GM12873 (cell line): ENCODE measurements at regions not wholly inside any gene's neighbourhood (a gene's known extent, or its start where the extent isn't known, plus 50 kb on each side); places are given as distances from the start of the nearest gene placed in this dataset.

Experiments used
- TF ChIP-seq, protein P1 (sequence below): IDR thresholded peaks from 2 replicates; pipeline ENCODE4 v1.5.1; 2012; ENCODE audit warnings: low read depth, mild to moderate bottlenecking, moderate library complexity, low read length, control low read depth; ENCODE audit not compliant: insufficient read depth; ENCODE audit errors: missing control alignments

DNA sequence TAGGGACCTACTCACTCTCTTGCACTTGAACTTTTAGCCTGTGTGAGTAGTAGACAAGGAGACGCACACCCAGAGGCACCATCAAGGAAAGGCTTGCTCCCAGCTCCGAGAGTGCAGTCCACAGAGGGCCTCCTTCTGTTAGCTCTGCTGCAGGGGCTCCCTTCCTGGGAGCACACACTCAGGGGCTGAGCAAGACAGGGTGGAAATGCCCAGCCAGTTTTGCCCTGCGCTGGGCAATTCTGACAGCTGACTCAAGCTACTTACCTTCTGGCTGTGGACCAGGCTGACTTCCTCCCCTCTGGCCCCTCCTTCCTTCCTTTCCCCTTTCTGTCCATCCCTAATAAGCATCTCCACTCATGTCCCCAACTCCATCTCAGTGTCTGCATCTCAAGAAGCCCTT lies 449.1 kb downstream of the PTPRU start:
- TF ChIP-seq, protein P1, sequence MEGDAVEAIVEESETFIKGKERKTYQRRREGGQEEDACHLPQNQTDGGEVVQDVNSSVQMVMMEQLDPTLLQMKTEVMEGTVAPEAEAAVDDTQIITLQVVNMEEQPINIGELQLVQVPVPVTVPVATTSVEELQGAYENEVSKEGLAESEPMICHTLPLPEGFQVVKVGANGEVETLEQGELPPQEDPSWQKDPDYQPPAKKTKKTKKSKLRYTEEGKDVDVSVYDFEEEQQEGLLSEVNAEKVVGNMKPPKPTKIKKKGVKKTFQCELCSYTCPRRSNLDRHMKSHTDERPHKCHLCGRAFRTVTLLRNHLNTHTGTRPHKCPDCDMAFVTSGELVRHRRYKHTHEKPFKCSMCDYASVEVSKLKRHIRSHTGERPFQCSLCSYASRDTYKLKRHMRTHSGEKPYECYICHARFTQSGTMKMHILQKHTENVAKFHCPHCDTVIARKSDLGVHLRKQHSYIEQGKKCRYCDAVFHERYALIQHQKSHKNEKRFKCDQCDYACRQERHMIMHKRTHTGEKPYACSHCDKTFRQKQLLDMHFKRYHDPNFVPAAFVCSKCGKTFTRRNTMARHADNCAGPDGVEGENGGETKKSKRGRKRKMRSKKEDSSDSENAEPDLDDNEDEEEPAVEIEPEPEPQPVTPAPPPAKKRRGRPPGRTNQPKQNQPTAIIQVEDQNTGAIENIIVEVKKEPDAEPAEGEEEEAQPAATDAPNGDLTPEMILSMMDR: no peak

DNA sequence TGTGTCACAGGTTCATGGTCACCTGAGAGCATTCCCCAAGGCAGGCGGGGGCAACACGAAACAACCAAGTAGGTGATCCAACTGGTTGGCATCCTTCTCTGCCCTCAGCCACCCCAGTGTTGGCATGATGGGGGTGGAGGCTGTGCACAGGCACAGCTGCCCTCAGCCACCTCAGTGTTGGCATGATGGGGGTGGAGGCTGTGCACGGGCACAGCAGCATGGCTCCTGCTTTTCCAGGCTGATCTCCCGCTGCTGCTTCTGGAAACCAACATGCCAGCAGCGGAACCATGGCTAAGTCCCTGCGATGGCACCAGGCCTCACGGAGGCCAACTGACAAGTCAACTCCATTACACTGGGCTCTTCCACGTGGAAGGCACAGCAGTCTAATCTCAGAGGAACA lies 447.8 kb downstream of the PTPRU start:
- TF ChIP-seq, protein P1: no peak

DNA sequence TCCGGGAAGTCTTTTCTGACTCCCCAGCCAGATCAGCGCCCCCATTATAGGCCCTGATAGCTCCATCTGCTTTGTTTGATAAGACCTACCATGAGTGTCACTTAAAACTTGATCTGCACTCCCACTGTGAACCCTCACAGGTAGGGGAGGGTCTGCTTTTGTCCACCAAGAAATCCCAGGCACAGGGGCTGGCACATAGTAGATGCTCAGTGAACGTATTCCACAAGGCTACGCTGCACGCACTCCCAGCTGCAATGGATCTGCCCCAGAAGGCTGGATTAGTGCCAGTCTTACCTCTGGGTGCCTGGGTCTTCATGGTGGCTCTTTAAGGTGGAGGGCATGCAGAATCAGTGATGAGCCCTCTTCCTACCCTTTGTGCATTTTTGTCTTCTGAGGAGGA lies 447.1 kb downstream of the PTPRU start:
- TF ChIP-seq, protein P1: no peak

DNA sequence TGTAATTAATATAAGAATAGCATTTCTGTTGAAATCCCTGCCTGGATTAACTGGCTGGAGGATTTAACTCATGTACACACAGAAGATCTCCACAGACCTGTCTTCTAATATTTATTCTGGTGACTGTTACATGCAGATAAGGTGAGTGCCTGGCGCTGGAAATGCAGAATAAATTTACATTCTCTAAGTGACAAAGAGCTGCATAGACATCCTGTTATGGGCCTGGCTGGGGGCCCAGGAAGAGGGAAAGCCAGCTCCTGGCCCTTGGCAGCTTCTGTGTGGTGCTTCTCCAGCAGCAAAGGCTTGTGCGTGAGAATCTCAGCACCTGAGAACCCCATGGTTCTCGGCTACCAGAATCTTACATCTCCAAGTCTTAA lies 446.6 kb downstream of the PTPRU start:
- TF ChIP-seq, protein P1: no peak

DNA sequence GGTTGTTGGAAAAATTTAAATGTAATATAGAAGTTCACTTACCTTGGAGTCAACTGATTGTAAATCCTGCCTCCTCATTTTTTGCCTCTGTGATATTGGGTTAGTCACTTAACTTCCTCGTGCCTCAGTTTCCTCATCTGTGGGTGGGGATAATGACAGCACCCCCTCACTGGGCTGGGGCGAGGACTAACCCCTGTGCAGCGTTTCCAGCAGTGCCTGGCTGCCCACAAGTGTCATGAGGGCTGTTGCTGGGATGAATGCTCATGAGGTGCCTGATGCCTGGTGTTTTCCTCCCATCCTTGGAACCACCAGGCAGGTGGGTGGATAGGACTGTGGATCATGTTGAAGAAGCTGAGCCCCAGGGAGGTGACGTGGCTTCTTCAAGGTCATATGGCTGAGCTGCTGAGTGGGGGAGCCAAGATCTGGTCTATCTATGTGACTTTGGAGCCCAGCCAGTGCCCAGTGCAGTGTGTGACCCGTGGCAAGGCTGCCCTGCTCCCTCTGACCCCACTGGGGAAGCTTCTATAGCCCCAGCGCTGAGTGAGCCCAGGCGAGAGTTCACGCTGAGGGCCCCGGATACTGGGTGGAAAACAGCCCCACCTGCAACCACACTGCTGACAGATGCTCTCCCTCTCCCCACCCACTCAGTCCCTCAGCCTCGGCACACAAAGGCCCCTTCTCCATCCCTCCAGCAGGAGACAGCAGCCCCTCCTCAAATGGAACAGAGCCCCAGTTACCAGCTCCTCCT lies 446.0 kb downstream of the PTPRU start:
- TF ChIP-seq, protein P1: no peak

DNA sequence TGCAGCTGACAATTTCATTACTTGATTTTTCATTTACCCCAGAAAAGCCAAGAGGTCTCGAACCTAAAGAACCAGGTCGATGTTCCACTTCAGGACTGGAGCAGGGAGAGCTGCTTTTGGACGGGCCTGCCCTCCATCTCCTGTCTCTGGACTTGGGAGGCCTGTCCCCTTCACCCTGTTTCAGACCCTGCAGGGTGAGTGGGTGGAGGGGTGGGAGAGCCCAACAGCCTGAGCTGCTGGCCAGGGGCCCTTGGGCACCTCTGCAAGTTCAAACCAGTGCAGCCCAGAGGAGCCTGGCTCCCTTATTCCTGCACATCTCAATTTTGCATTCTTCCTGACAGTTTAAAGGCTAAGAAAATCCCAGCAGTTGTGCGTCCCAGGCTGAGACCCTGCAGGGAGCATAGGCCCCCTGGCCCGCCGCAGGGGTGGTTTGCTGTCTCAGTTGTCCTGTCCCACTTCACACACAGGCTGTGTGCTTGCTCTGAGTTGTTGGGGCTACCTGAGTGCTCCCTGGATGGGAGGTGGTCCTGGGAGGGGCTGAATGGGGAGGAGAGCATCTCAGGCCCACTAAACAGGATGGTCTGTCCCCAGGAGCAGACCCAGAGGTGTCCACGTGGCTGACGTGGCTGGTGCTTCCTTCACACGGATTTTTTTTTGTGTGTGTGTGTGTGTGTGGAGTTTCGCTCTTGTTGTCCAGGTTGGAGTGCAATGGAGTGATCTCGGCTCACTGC lies 443.7 kb downstream of the PTPRU start:
- TF ChIP-seq, protein P1: no peak

DNA sequence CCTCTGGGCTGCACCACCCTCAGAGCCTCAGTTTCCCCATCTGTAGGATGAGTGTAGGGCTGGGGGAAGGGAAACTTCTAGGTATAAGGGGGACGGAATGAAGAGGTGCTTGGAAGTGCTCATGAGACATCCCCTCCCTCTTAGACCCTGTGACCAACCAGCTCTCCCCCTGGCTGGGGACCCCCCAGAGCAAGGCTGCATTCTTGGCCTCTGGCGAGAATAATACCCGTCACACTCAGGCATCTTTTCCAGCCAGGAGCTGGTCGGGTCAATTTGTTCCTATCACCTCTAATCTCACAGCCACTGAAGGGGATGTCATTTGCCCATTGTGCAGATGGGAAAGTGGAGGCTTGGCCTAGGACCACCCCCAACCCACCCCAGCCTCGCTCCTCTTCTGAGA lies 443.0 kb downstream of the PTPRU start:
- TF ChIP-seq, protein P1: no peak
